ENCODE measurements at regions not wholly inside any gene's neighbourhood (a gene's known extent, or its start where the extent isn't known, plus 50 kb on each side); places are given as distances from the start of the nearest gene placed in this dataset.

DNA sequence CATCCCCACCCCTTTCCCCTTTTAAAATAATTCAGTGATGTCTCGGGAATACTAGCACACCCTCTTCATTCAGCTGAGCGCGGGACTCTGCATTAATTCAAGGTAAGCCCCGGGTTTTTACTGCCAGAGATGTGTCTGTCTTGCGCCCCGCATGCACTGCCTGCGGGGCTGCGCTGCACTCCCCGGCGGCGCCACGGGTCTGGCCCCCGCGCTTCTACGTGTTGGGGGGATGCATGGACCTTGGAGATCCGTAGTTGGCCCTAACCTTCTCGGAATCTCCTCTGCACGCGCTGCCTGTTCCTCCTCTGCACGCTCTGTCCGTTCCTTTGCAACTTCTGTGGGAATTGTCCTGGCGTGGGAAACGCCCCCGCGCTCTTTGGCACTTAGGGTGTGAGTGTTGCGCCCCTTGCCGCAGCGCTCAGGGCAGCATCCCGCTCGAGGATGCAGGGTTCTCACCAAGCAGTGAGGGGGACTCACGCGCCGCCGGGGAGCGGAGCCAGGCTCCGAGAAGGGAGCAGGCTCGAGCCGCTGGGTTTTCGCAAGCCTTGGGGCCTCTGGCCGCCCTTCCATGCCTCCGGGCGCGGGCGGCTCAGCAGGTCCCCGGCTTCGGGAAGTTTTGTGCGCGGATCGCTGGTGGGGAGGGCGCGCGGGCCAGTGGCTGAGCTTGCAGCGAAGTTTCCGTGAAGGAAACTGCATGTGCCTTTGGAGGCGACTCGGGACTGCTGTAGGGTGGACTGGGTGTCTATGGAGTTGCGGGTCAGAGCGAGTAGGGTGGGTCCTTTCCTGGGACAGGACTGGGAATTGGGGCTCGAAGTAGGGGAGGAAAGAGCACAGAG, 165.1 kb upstream of the CACNA1E start:
- TF ChIP-seq, protein P1, sequence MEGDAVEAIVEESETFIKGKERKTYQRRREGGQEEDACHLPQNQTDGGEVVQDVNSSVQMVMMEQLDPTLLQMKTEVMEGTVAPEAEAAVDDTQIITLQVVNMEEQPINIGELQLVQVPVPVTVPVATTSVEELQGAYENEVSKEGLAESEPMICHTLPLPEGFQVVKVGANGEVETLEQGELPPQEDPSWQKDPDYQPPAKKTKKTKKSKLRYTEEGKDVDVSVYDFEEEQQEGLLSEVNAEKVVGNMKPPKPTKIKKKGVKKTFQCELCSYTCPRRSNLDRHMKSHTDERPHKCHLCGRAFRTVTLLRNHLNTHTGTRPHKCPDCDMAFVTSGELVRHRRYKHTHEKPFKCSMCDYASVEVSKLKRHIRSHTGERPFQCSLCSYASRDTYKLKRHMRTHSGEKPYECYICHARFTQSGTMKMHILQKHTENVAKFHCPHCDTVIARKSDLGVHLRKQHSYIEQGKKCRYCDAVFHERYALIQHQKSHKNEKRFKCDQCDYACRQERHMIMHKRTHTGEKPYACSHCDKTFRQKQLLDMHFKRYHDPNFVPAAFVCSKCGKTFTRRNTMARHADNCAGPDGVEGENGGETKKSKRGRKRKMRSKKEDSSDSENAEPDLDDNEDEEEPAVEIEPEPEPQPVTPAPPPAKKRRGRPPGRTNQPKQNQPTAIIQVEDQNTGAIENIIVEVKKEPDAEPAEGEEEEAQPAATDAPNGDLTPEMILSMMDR (IDR thresholded peaks at IDR 0.05; ENCODE audit: insufficient read depth, low read depth, low read length), result no peak
- TF ChIP-seq EZH2 (IDR thresholded peaks at IDR 0.05; ENCODE audit: insufficient read depth, low read length), result peak; percentile 80
